ENCODE measurements at regions not wholly inside any gene's neighbourhood (a gene's known extent, or its start where the extent isn't known, plus 50 kb on each side); places are given as distances from the start of the nearest gene placed in this dataset.

DNA sequence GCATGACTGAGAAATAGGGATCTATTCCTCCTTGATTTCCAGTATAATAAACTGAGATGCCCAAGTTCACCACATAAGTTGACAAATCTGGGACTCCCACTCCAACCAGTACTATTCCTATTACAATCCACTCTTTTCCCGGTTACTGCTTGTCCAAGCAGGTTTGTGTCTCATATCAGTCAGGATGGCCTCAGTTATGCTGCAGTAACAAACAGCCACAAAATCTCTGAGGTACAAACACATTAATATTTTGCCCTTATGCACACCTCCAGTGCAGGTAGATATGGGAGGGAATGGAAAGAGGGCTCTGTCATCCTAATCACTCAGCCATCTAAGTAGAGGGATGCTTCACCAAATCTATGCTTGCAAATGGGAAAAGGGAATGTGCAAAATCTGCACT is 207.8 kb downstream of the RAB28 start:
- TF ChIP-seq, protein P1, sequence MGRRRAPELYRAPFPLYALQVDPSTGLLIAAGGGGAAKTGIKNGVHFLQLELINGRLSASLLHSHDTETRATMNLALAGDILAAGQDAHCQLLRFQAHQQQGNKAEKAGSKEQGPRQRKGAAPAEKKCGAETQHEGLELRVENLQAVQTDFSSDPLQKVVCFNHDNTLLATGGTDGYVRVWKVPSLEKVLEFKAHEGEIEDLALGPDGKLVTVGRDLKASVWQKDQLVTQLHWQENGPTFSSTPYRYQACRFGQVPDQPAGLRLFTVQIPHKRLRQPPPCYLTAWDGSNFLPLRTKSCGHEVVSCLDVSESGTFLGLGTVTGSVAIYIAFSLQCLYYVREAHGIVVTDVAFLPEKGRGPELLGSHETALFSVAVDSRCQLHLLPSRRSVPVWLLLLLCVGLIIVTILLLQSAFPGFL (CRISPR knock-in tag; IDR thresholded peaks at IDR 0.05; ENCODE audit: borderline replicate concordance) = no peak
- TF ChIP-seq TEAD1 (CRISPR knock-in tag; IDR thresholded peaks at IDR 0.05) (no peak), CREM (CRISPR knock-in tag; IDR thresholded peaks at IDR 0.05) (no peak), ZNF416 (CRISPR knock-in tag; IDR thresholded peaks at IDR 0.05) (no peak), JUN (CRISPR knock-in tag; IDR thresholded peaks at IDR 0.05) (no peak), ZNF121 (CRISPR knock-in tag; IDR thresholded peaks at IDR 0.05) (no peak), ATF1 (CRISPR knock-in tag; IDR thresholded peaks at IDR 0.05) (no peak)
- TF ChIP-seq, protein P2, sequence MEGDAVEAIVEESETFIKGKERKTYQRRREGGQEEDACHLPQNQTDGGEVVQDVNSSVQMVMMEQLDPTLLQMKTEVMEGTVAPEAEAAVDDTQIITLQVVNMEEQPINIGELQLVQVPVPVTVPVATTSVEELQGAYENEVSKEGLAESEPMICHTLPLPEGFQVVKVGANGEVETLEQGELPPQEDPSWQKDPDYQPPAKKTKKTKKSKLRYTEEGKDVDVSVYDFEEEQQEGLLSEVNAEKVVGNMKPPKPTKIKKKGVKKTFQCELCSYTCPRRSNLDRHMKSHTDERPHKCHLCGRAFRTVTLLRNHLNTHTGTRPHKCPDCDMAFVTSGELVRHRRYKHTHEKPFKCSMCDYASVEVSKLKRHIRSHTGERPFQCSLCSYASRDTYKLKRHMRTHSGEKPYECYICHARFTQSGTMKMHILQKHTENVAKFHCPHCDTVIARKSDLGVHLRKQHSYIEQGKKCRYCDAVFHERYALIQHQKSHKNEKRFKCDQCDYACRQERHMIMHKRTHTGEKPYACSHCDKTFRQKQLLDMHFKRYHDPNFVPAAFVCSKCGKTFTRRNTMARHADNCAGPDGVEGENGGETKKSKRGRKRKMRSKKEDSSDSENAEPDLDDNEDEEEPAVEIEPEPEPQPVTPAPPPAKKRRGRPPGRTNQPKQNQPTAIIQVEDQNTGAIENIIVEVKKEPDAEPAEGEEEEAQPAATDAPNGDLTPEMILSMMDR (IDR thresholded peaks at IDR 0.05) = no peak
